ENCODE measurements at regions not wholly inside any gene's neighbourhood (a gene's known extent, or its start where the extent isn't known, plus 50 kb on each side); places are given as distances from the start of the nearest gene placed in this dataset.
A peak's percentile ranks its signal among the peaks of the same experiment; 100 is the strongest.
"Not testable (repeated sequence)": the region's sequence is repeated elsewhere in the genome, so short reads cannot be mapped to it uniquely, and the experiment has no call there.

DNA sequence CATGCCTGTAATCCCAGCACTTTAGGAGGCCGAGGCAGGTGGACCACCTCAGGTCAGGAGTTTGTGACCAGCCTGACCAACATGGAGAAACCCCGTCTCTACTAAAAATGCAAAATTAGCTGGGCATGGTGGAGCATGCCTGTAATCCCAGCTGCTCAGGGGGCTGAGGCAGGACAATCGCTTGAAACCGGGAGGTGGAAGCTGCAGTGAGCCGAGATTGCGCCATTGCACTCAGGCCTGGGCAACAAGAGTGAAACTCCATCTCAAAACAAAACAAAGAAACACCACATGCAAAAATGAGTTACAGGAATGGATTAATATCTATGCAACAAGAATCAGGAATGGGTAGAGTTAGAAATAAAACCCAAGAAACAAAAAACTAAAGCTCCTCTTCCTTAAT, 462.3 kb upstream of the POM121L12 start:
- not testable (repeated sequence) for DNase-seq

DNA sequence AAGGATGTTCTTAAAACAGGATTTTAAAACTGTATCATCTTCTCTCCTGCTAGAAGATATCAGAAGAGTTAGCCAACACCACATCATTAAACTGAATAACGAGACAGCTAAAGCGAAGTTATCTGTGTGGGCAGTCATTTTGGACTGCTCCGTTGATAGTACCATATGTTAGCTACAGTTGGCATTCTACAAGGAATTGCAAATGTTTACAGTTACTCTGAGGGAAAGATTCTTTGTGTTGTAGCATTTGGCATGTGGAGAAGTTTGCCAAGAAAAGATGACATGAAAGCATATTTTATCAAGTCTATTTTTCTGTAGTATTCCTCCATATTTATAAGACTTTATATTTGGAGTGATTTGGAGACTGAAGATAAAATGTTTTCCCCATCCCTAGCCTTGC, 464.4 kb upstream of the POM121L12 start:
- no peak for DNase-seq

GRCh38 chr7:52569151-52569550, 466.3 kb upstream of the POM121L12 start:
- DNase-seq, result no peak

DNA sequence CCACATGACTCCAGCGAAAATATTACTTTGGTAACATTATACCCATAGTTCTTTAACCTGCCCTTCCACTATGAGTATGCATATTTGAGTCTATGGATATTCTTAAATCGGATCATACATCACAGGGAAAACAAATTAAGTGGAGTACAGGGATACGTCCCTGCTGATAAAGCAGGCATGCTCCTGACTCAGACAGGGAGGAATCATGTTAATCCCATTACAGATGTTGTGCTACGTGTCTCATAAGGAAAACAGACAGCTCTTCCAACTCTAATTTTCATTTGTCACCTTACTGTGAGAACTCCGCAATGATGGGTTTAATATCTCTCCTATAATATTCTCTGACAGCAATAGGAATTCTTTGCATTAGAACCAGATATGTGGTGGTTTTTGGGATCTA, 469.5 kb upstream of the POM121L12 start:
- no peak for DNase-seq

- no peak for DNase-seq
Observed at GRCh38 chr7:52555805-52556204, 479.6 kb upstream of the POM121L12 start.

DNA sequence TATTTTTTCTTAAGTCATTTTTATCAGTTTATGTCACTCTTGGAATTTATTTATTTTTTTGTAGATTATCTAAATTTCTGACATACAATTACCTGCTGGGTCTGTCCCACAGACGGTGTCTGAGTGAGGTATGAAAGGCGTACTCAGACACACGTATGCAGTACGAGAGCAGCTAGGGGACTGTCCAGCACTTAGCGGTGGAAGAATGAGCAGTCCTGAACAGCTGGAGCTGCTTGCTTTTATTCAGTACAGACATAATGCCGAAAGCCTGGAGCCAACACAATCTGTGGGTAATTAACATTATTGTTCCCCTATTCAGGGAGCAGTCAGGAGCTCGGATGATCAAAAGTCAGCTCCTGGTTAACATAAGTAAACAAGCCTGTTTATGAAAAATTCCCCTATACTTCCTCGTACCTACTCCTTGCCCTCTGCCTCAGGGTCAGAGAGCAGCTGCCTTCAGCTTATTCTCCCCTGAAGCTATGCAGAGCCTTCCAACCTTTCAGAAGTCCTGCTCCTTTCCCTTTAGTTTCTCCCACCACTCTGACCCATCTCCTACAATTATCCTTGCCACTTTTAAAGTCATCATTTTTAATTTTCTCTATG, 488.0 kb upstream of the POM121L12 start:
- DNase-seq, result no peak

GRCh38 chr7:52541198-52541765, 494.2 kb upstream of the POM121L12 start:
- not testable (repeated sequence) for DNase-seq

DNA sequence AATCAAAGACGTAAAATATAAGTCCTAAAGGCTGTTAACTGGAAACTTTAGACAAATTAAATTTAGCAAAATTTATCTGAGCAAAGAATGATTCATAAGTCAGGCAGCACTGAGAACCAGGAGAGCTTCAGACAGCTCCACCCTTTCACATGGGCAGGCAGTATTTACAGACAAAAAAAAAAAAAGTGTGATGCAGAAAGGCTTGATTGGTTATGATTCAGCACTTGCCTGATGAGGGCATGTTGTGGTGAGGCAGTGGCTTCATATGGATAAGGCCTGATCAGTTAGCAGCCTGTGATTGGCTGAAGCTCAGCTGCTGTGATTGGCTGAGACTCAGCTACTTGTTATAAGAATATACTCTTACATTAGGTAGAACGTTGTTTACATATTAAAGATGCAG, 495.4 kb upstream of the POM121L12 start:
- no peak for DNase-seq

- no peak for DNase-seq
Observed at GRCh38 chr7:52539414-52539813, 496.0 kb upstream of the POM121L12 start.

- no peak for DNase-seq
Observed at GRCh38 chr7:52537051-52537450, 498.4 kb upstream of the POM121L12 start.

- no peak for DNase-seq
Observed at GRCh38 chr7:52525772-52526341, 509.6 kb upstream of the POM121L12 start.

- DNase-seq, result no peak
Observed at GRCh38 chr7:52518869-52519268, 516.6 kb upstream of the POM121L12 start.

DNA sequence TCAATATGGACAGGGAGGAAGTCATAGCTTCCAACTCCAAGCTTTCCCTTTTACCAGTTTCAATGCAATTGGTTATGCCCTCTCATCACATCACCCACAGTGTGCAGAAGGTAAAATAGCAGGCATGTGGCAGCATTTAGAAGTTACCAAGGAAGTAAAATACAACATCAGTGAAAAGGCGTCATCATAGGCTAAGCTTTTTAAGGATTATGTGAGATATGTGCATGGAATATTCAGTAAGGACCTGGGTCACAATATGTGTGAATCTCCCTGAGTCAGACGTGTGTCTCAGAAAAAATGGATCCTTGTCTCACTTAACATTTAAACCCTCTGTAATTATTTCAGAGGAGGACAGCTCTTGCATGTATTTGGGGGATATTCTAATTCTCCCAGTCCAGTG, 522.8 kb upstream of the POM121L12 start:
- no peak for DNase-seq

DNA sequence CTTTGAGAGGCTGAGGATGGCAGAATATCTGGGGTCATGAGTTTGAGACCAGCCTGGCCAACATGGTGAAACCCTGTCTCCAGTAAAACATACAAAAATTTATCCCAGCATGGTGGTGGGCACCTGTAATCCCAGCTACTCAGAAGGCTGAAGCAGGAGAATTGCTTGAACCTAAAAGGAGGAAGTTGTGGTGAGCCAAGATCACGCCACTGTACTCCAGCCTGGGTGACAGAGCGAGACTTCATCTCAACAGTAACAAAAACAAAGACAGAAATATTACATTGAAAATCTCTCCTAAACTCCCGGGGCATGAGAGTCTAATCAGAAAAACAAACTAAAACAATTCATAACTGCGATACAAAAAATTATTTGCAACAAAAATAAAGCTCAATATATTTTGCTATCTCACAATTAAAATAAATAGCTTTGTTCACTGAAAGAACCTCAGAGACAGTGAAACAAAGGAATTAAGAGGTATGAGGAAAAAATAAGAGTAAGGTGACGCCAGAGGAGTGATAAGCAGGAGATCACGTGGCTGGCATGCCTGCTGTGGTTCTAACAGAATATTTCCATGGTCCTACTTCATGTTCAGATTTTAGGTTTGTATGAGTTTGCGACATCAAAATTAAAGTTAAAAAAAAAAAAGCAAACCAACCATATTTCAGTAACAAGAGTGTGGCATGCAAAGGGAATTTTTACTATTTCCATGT, 527.7 kb upstream of the POM121L12 start:
- DNase-seq, result no peak

- DNase-seq, result no peak
Observed at GRCh38 chr7:52506325-52506724, 529.1 kb upstream of the POM121L12 start.

GRCh38 chr7:52504561-52504960, 530.9 kb upstream of the POM121L12 start:
- DNase-seq, result no peak

DNA sequence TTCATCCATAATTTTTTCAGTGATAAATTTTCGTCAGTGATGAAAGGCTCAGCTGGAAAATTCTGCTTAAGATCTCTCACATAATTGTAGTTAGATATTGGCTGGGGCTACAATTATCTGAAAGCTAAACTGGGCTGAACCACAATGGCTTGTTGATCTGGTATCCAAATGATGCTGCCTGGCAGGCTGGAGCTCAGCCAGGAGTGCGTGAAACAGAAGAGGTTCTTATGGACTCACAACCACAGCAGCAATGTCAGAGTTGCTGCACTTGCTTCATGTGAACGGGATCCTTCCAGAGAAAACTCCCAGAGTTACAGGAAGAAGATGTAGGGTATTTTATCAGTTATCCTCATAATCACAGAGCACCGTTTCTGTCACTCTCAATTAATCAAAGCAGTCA, 533.2 kb upstream of the POM121L12 start:
- no peak for DNase-seq

DNA sequence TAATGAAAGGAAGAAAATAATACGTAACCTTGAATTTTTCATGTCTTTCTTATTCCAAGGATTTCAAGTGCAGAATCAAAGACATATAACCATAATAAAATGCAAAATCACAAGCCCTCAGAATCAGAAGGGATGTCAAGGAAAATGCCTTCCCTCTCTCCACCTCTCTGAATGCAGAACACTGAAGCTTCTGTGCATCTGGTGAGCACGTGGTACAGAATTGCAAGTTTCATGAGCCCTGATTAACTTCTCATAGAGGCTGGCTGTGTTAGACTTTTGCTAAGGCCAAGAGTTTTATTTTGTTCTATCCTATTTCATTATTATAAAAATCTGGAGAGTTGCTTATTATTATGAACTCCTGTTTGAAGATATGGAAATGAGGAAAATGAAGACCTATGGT, 533.7 kb upstream of the POM121L12 start:
- no peak for DNase-seq

DNA sequence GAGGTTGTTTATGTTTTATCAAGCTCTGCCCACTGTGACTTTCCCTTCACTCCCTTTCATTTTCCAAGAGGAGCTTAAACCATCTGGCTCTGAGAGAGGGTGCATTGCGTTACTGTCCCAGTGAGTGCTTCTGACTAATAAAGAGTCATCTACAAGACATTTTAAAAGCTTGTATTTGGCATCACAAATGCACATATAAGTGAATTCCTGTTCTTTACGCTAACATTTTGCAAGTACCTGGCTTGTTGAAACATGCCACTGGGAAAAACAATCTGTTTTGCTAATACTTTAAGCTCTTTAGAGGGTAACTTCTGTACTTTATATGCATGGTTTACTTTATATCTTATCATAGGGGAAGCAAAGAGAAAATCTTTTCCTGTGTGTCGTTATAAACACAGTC, 534.6 kb upstream of the POM121L12 start:
- DNase-seq, result peak; percentile 15

DNA sequence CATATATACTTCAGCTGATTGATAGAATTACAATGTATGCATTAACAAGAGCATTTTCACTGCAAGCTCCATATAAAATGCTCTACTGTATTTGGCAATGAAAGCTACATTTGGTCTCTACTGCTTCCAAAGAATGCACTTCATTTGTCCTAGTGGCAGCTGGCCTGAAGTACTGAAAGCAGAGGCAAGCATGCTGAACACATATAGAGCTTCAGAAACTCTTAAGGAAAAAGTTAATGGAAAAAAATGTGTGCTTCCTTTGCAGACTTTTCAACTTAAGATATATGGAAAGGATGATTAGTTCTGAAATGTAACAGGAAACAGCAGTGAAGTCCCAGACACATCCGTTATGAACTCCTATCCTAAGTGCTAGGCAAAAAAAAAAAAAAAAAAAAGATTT, 537.1 kb upstream of the POM121L12 start:
- peak; percentile 51 for DNase-seq

DNA sequence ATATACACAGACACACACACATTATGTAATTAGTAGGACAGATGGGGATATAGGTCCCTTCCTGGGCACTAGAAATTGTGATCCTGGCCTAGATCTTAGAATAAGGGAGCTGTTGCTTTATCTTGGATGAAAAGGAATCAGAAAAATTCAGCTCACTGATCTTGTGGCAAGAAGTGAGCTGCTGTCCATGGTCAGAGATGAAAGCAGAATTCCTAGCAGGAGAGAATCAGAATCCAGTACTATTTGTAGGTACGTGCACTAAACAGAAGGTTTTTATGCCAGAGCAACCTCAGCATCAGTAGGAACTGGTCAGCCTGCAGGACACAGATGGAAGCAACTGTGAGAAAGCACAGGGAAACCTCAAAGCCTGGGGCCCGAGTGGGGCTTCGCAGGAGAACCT, 549.2 kb upstream of the POM121L12 start:
- DNase-seq, result no peak

- DNase-seq, result no peak
Observed at GRCh38 chr7:52482076-52482475, 553.4 kb upstream of the POM121L12 start.

DNA sequence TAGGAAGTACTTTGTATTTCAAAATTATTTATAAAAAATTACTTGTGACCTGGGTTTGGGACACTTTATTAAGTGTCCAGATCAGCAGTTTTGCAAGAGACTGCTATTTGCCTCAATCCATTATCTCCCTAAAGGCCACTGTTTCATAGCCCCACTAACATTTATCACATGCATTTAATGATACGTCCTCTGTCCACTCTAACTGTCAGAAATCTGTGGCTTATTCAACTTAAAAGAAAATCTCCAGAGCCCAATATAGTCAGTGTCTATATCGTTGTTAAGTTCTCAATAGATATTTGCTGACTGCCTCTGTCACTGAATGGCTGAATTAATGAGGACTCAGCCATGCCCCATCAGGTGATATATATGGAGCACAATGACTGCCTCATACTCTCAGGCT, 553.9 kb upstream of the POM121L12 start:
- no peak for DNase-seq

DNA sequence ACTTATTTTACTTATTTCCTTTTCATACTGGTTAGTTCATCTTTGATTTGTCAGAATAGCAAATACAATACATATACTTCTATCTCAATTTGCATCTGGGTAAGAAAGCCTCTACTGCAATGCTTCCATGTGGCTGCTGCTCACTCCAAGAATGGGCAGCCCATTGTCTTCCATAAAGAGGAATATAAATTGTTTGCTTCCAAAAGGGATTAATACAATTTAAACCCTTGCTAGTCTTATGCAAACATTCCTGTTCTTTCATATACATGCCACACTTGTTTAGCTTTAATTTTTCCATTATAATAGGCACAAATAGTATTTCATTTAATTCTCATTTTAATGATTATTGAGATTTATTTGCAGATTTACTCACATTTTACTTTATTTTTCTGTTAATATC, 555.4 kb upstream of the POM121L12 start:
- DNase-seq, result no peak

Data from hindlimb muscle (tissue), 1 donor.